ENCODE measurements at regions not wholly inside any gene's neighbourhood (a gene's known extent, or its start where the extent isn't known, plus 50 kb on each side); places are given as distances from the start of the nearest gene placed in this dataset.

DNA sequence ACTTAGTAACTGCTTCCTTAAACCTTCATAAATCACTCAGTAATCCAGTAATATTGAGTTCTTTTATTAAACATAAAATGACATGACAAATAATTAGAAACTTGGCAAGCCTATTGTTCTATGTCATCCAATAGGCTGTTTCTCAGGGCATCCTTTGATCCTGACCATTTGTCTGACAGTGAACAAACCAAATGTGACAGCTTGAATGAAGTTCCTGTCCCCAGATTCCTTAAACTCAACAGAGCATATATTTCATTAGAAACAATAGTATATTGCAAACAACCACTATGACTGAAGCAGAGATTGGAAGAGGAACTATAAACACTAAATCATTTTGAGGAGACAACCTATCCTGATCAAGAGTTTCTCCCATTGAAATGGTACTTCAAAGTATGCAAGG, 113.6 kb upstream of the MDFIC2 start:
- H3K9me3 ChIP-seq (replicated peaks), result no peaks in the 10 kb centered on the region
- no peak for DNase-seq
- no peak overlapping the region for H3K4me3 ChIP-seq
- H3K4me1 ChIP-seq, result no peaks in the 10 kb centered on the region
- no peak overlapping the region for H3K27ac ChIP-seq (replicated peaks)
- intact Hi-C loops (cut with micrococcal nuclease), result no loop called here
- H3K36me3 ChIP-seq, result no peaks in the 10 kb centered on the region
- H3K27me3 ChIP-seq (ENCODE audit: low read depth), result no peaks in the 10 kb centered on the region
- TF ChIP-seq, protein P1, sequence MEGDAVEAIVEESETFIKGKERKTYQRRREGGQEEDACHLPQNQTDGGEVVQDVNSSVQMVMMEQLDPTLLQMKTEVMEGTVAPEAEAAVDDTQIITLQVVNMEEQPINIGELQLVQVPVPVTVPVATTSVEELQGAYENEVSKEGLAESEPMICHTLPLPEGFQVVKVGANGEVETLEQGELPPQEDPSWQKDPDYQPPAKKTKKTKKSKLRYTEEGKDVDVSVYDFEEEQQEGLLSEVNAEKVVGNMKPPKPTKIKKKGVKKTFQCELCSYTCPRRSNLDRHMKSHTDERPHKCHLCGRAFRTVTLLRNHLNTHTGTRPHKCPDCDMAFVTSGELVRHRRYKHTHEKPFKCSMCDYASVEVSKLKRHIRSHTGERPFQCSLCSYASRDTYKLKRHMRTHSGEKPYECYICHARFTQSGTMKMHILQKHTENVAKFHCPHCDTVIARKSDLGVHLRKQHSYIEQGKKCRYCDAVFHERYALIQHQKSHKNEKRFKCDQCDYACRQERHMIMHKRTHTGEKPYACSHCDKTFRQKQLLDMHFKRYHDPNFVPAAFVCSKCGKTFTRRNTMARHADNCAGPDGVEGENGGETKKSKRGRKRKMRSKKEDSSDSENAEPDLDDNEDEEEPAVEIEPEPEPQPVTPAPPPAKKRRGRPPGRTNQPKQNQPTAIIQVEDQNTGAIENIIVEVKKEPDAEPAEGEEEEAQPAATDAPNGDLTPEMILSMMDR (IDR thresholded peaks at IDR 0.05; ENCODE audit: borderline replicate concordance), result no peak

DNA sequence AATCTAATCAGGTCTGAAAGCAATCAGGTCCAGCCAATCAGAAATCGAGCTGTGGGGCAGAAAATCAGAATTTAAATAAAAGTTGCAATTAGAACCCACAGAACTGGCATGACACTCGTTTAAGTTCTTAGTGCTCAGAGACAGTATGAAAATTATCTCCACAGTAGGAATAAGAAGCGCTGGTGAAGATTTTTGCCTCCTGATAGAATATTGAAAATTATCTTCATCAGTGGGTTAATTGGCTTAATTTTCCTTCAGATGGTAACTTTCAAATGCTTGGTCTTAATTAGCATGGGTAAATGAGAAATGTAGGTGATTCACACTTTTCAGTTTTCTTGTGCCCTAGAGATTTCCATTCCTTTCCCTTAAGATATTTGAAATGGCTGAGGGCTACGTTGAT, 109.1 kb upstream of the MDFIC2 start:
- no peaks in the 10 kb centered on the region for H3K4me1 ChIP-seq
- intact Hi-C loops (cut with micrococcal nuclease), result no loop called here

DNA sequence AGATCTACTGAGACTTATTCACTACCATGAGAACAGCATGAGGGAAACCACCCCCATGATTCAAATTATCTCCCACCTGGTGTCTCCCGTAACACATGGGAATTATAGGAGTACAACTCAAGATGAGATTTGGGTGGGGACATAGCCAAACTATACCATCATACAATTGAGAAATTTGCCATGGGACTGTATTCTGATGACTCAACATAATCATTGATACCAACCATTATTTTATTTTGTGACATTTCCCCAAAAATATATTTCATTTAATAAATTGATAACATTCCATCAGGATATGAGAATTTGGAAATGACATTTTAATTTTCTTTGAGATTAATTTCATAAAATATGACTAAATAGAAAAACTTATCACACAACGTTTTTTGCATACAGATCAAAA, 96.6 kb upstream of the MDFIC2 start:
- TF ChIP-seq, protein P1 (IDR thresholded peaks at IDR 0.05; ENCODE audit: borderline replicate concordance), result no peak
- Histone ChIP-seq H3K4me1 (no peaks in the 10 kb centered on the region), H3K9me3 (replicated peaks) (peaks cover 11% of the 10 kb centered on the region), H3K27me3 (ENCODE audit: low read depth) (no peaks in the 10 kb centered on the region), H3K27ac (replicated peaks) (no peak overlapping the region), H3K4me3 (no peak overlapping the region), H3K36me3 (no peaks in the 10 kb centered on the region)
- DNase-seq, result no peak
- intact Hi-C loops (cut with micrococcal nuclease), result no loop called here

More for the DNA sequence above, 109.1 kb upstream of the MDFIC2 start:
- no peak overlapping the region for H3K4me3 ChIP-seq
- no peak overlapping the region for H3K27ac ChIP-seq (replicated peaks)
- H3K27me3 ChIP-seq (ENCODE audit: low read depth), result no peaks in the 10 kb centered on the region
- TF ChIP-seq, protein P1 (IDR thresholded peaks at IDR 0.05; ENCODE audit: borderline replicate concordance), result no peak
- no peaks in the 10 kb centered on the region for H3K36me3 ChIP-seq
- DNase-seq, result no peak
- no peaks in the 10 kb centered on the region for H3K9me3 ChIP-seq (replicated peaks)

DNA sequence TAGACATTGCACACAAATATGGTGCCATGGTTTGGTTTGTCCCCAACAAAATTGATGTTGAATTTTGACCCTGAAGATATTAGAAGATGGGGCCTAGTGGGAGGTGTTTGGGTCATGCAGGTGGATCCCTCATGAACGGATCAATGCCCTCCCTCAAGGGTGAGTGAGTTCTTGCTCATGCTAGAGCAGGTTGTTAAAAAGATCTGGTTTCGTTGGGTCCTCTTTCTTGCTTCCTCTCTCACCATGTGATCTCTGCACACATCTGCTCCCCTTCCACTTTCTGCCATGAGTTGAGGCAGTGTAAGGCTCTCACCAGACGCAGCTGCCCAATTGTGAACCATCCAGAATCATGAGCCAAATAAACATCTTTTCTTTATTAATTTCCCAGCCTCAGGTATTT, 87.8 kb upstream of the MDFIC2 start:
- TF ChIP-seq, protein P1 (IDR thresholded peaks at IDR 0.05; ENCODE audit: borderline replicate concordance), result no peak
- Histone ChIP-seq H3K27ac (replicated peaks) (no peak overlapping the region), H3K4me3 (no peak overlapping the region), H3K36me3 (no peaks in the 10 kb centered on the region), H3K9me3 (replicated peaks) (no peaks in the 10 kb centered on the region), H3K4me1 (no peaks in the 10 kb centered on the region), H3K27me3 (ENCODE audit: low read depth) (no peaks in the 10 kb centered on the region)
- DNase-seq, result no peak
- intact Hi-C loops (cut with micrococcal nuclease), result no loop called here

DNA sequence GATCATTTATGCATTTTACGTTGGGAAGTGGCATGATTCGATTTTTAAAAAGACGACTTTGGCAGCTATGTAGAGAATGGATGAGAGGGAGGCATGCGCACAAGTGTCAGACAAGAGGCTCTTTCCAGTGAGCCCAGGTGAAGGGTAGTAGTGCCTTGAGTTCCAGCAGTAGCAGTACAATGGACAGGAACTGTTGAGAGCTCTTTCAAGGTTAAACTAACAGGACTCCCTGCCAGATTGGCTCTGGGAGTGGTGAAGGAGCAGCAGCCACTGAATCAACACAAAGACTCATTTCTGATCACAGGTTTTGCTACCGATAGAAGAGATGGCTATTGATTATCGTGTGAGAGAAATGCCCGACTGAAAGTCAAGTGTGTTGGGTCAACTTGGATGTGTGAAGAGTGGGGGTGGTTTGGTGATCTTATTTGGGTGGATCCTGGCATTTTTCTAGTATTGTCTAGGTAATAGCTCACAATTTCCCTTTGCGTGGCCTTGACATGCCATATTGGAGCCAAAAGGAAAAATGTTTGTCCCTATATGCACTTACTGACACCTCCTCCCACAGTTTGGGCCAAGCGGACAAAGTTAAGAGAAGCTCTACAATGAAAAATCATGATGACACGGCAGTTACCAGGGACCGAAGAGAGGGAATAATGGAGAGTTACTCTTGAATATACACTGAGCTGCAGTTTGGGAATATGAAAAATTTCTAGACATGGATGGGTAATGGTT, 81.6 kb upstream of the MDFIC2 start:
- H3K27me3 ChIP-seq (ENCODE audit: low read depth), result no peaks in the 10 kb centered on the region
- TF ChIP-seq, protein P1 (IDR thresholded peaks at IDR 0.05; ENCODE audit: borderline replicate concordance), result no peak
- intact Hi-C loops (cut with micrococcal nuclease), result no loop called here
- DNase-seq, result no peak
- H3K9me3 ChIP-seq (replicated peaks), result peaks cover 14% of the 10 kb centered on the region
- H3K4me3 ChIP-seq, result no peak overlapping the region
- H3K36me3 ChIP-seq, result no peaks in the 10 kb centered on the region
- no peaks in the 10 kb centered on the region for H3K4me1 ChIP-seq
- H3K27ac ChIP-seq (replicated peaks), result no peak overlapping the region

Measured in left ventricle myocardium inferior (tissue), 1 donor.